IMR-90 (cell line): ENCODE measurements at regions not wholly inside any gene's neighbourhood (a gene's known extent, or its start where the extent isn't known, plus 50 kb on each side); places are given as distances from the start of the nearest gene placed in this dataset.

ENCODE experiments used
- ATAC-seq: fragments of 200-7000 bp; cut with Tn5 transposase; 2 replicates; pipeline ENCODE4 v1.9.1; 2020; ENCODE audit warnings: low read depth, mild to moderate bottlenecking, moderate library complexity
- BruUV-seq: library from RNA; stranded (reverse); fragments of 400-500 nt; replicated peaks from 2 replicates; lab custom pipeline; 2021; lab: Mats Ljungman, UMichigan
- CTCF ChIA-PET: fragments of 300-600 bp; formaldehyde crosslinking; extraction: SDS; loops from one replicate; lab custom pipeline; 2021; ENCODE audit warnings: antibody characterized with exemption; lab: Yijun Ruan, JAX
- POLR2A ChIA-PET: fragments of 300-600 bp; sonication (Branson Sonifier 250); formaldehyde crosslinking; loops from one replicate; lab custom pipeline; 2022; ENCODE audit warnings: antibody characterized with exemption; ENCODE audit not compliant: unreplicated experiment; lab: Charles Lee
- DNase-seq: peaks from one replicate; pipeline ENCODE4 v3.0.0; 2013
- H2AFZ ChIP-seq: replicated peaks from 2 replicates; pipeline ENCODE3; 2013; ENCODE audit warnings: low read length, mild to moderate bottlenecking; ENCODE audit not compliant: poor library complexity
- H2AK5ac ChIP-seq: 2 replicates; pipeline ENCODE4 v1.6.1; 2013; ENCODE audit warnings: low read depth, low read length, inconsistent platforms
- H2AK9ac ChIP-seq: replicated peaks from 2 replicates; pipeline ENCODE3; 2013; ENCODE audit warnings: mild to moderate bottlenecking, low read depth, low read length, moderate library complexity; ENCODE audit not compliant: poor library complexity
- H2BK120ac ChIP-seq: 2 replicates; pipeline ENCODE4 v1.6.1; 2013; ENCODE audit warnings: low read depth, low read length, inconsistent platforms
- H2BK15ac ChIP-seq: 3 replicates; pipeline ENCODE4 v1.6.1; 2013; ENCODE audit warnings: low read depth, low read length, inconsistent platforms
- H2BK20ac ChIP-seq: 2 replicates; pipeline ENCODE4 v1.6.1; 2013; ENCODE audit warnings: low read depth, mild to moderate bottlenecking, inconsistent platforms, low read length, moderate library complexity
- H2BK5ac ChIP-seq: 2 replicates; pipeline ENCODE4 v1.6.1; 2013; ENCODE audit warnings: mild to moderate bottlenecking, low read depth, low read length, inconsistent platforms; ENCODE audit not compliant: poor library complexity, severe bottlenecking
- H3K14ac ChIP-seq: replicated peaks from 2 replicates; pipeline ENCODE4 v1.6.1; 2013; ENCODE audit warnings: low read depth, low read length, inconsistent platforms
- H3K18ac ChIP-seq: 2 replicates; pipeline ENCODE4 v1.6.1; 2013; ENCODE audit warnings: low read depth, low read length, control low read depth
- H3K23ac ChIP-seq: 2 replicates; pipeline ENCODE4 v1.6.1; 2013; ENCODE audit warnings: low read depth, low read length, inconsistent platforms
- H3K27ac ChIP-seq: 2 replicates; pipeline ENCODE4 v1.5.1; 2013; ENCODE audit warnings: mild to moderate bottlenecking, control low read depth, low read length; ENCODE audit not compliant: insufficient read depth
- H3K27me3 ChIP-seq: 2 replicates; pipeline ENCODE4 v1.6.1; 2013; ENCODE audit warnings: low read length; ENCODE audit not compliant: control insufficient read depth, insufficient read depth
- H3K36me3 ChIP-seq: 2 replicates; pipeline ENCODE4 v1.6.1; 2013; ENCODE audit warnings: low read length, mixed read lengths; ENCODE audit not compliant: control insufficient read depth, insufficient read depth
- H3K4ac ChIP-seq: 2 replicates; pipeline ENCODE4 v1.6.1; 2013; ENCODE audit warnings: low read depth, low read length, inconsistent platforms
- H3K4me1 ChIP-seq: 2 replicates; pipeline ENCODE4 v1.6.1; 2013; ENCODE audit warnings: low read length, mixed read lengths; ENCODE audit not compliant: control insufficient read depth, insufficient read depth
- H3K4me2 ChIP-seq: 2 replicates; pipeline ENCODE4 v1.6.1; 2013; ENCODE audit warnings: low read depth, mild to moderate bottlenecking, control low read depth, low read length, moderate library complexity
- H3K4me3 ChIP-seq: 2 replicates; pipeline ENCODE4 v1.5.1; 2013; ENCODE audit warnings: low read depth, mild to moderate bottlenecking, control low read depth, low read length, moderate library complexity; ENCODE audit not compliant: insufficient read depth
- H3K56ac ChIP-seq: 2 replicates; pipeline ENCODE4 v1.6.1; 2013; ENCODE audit warnings: low read length, inconsistent platforms; ENCODE audit not compliant: insufficient read depth; ENCODE audit errors: extremely low read depth
- H3K79me1 ChIP-seq, 2 experiments: 2 replicates each; pipeline ENCODE4 v1.6.1; 2013; ENCODE audit warnings: low read length in 2 of 2, inconsistent platforms in 1 of 2, low read depth in 1 of 2
- H3K9ac ChIP-seq: 2 replicates; pipeline ENCODE4 v1.6.1; 2013; ENCODE audit warnings: low read depth, low read length, control low read depth
- H3K9me1 ChIP-seq: 2 replicates; pipeline ENCODE4 v1.6.1; 2013; ENCODE audit warnings: low read length, inconsistent platforms; ENCODE audit not compliant: insufficient read depth
- H3K9me3 ChIP-seq: 2 replicates; pipeline ENCODE4 v1.6.1; 2013; ENCODE audit warnings: low read length; ENCODE audit not compliant: control insufficient read depth, insufficient read depth
- H4K20me1 ChIP-seq: 2 replicates; pipeline ENCODE4 v1.6.1; 2013; ENCODE audit warnings: low read length, inconsistent platforms; ENCODE audit not compliant: insufficient read depth
- H4K5ac ChIP-seq: 2 replicates; pipeline ENCODE4 v1.6.1; 2013; ENCODE audit warnings: mild to moderate bottlenecking, low read depth, low read length, control low read depth
- H4K8ac ChIP-seq, 2 experiments: 2 replicates each; pipeline ENCODE4 v1.6.1; 2013; ENCODE audit warnings: low read depth in 2 of 2, low read length in 2 of 2, control low read depth in 1 of 2, inconsistent platforms in 1 of 2
- H4K91ac ChIP-seq: 2 replicates; pipeline ENCODE4 v1.6.1; 2013; ENCODE audit warnings: low read depth, low read length, inconsistent platforms; ENCODE audit not compliant: insufficient read depth
- BHLHE40 ChIP-seq: fragments of 150-350 bp; IDR thresholded peaks from 2 replicates; pipeline ENCODE4 v1.6.1; 2016; ENCODE audit warnings: mild to moderate bottlenecking, low read depth, low read length
- CHD1 ChIP-seq: IDR thresholded peaks from 2 replicates; pipeline ENCODE4 v1.6.1; 2012; ENCODE audit warnings: low read depth, low read length, improper control_type of control experiment
- CTCF ChIP-seq: conservative IDR thresholded peaks from 2 replicates; pipeline ENCODE4 v1.5.1; 2012; ENCODE audit warnings: mild to moderate bottlenecking, low read depth, low read length, improper control_type of control experiment
- ELK1 ChIP-seq: fragments of 150-350 bp; IDR thresholded peaks from 2 replicates; pipeline ENCODE4 v1.6.1; 2016; ENCODE audit warnings: low read depth, mild to moderate bottlenecking, low read length, moderate library complexity, borderline replicate concordance
- FOS ChIP-seq: fragments of 150-350 bp; IDR thresholded peaks from 2 replicates; pipeline ENCODE4 v1.6.1; 2016; ENCODE audit warnings: low read depth, low read length
- MAFK ChIP-seq: IDR thresholded peaks from 2 replicates; pipeline ENCODE4 v1.6.1; 2012; ENCODE audit warnings: low read depth, low read length, improper control_type of control experiment
- MAZ ChIP-seq: IDR thresholded peaks from 2 replicates; pipeline ENCODE4 v1.6.1; 2012; ENCODE audit warnings: low read depth, mild to moderate bottlenecking, low read length, improper control_type of control experiment, moderate library complexity, borderline replicate concordance
- MXI1 ChIP-seq: IDR thresholded peaks from 2 replicates; pipeline ENCODE4 v1.6.1; 2012; ENCODE audit warnings: low read depth, mild to moderate bottlenecking, low read length, moderate library complexity, borderline replicate concordance
- POLR2A ChIP-seq: IDR thresholded peaks from 2 replicates; pipeline ENCODE4 v1.6.1; 2012; ENCODE audit warnings: mild to moderate bottlenecking, low read depth, low read length
- RAD21 ChIP-seq: IDR thresholded peaks from 2 replicates; pipeline ENCODE4 v1.6.1; 2012; ENCODE audit warnings: low read length, improper control_type of control experiment
- RCOR1 ChIP-seq: IDR thresholded peaks from 2 replicates; pipeline ENCODE4 v1.6.1; 2012; ENCODE audit warnings: mild to moderate bottlenecking, low read length, improper control_type of control experiment; ENCODE audit not compliant: insufficient replicate concordance
- RFX5 ChIP-seq: IDR thresholded peaks from 2 replicates; pipeline ENCODE4 v1.8.0; 2012; ENCODE audit warnings: low read depth, mild to moderate bottlenecking, low read length, moderate library complexity
- SMC3 ChIP-seq: fragments of 150-350 bp; IDR thresholded peaks from 2 replicates; pipeline ENCODE4 v1.6.1; 2016; ENCODE audit warnings: low read depth, mild to moderate bottlenecking, antibody characterized with exemption, low read length, moderate library complexity
- USF2 ChIP-seq: fragments of 150-350 bp; IDR thresholded peaks from 2 replicates; pipeline ENCODE4 v1.6.1; 2017; ENCODE audit warnings: mild to moderate bottlenecking, antibody characterized with exemption, low read length, low read depth
- WGBS, 2 experiments: methylation state at CpG; one replicate each; pipeline versions ENCODE4 v1.1.5 to v1.1.7; 2013; ENCODE audit warnings: missing lambda C conversion rate in 2 of 2; ENCODE audit not compliant: insufficient read length in 1 of 2; ENCODE audit errors: extremely low coverage in 2 of 2; 5-methylcytosine and 5-hydroxymethylcytosine counted together
- dilution Hi-C: fragments of 300-500 bp; cut with HindIII; formaldehyde crosslinking; loops from one replicate; pipeline ENCODE4 v1.14.3; 2018; ENCODE audit warnings: low sequenced_read_pairs; ENCODE audit not compliant: unreplicated experiment
- in situ Hi-C: fragments of 300-500 bp; cut with MboI; formaldehyde crosslinking; loops from 3 replicates; pipeline ENCODE4 v1.14.3; 2019; ENCODE audit warnings: low sequenced_read_pairs, inconsistent platforms, mixed read lengths
- intact Hi-C: fragments of 100-400 bp; cut with micrococcal nuclease; formaldehyde crosslinking; loops from 2 replicates; pipeline ENCODE4 v1.10.0; 2022

DNA sequence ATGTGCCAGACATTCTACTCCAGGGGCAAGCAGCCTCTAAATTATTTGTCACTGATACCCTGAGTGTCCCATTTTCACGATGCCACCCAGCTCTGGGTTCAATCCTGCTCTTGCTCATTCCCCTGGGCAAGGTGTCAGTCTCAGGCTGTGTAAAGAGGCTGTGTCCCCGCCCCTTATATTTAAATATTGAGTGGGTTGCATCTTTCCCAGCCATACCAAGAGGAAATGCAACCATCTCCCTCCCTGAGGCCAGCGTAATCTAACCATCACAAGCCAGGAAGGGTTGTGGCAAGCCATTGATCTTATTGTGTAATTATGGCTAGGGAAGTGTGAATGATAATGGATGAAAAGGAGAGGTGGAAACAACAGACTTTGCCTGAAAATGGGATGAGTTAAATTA is 54.7 kb upstream of the CLDN14 start:
- H3K9me1 ChIP-seq: peaks cover 6% of the 10 kb centered on the region; the same call in 1 of the 2 replicates
- no peak overlapping the region for H3K23ac ChIP-seq
- no peak overlapping the region for H3K27ac ChIP-seq
- H3K4me1 ChIP-seq: no peaks in the 10 kb centered on the region
- intact Hi-C loops (no loop called here), in situ Hi-C loops (no loop called here), dilution Hi-C loops (no loop called here)
- H4K20me1 ChIP-seq: no peaks in the 10 kb centered on the region; the same call in 1 of the 2 replicates
- no peak overlapping the region for H2AK9ac ChIP-seq
- H3K36me3 ChIP-seq: no peaks in the 10 kb centered on the region
- TF ChIP-seq CHD1 (no peak), SMC3 (no peak), RFX5 (no peak), MAFK (no peak), BHLHE40 (no peak), ELK1 (no peak), RAD21 (no peak), MAZ (no peak), MXI1 (no peak), RCOR1 (no peak), CTCF (no peak), USF2 (no peak), POLR2A (no peak), FOS (no peak)
- DNase-seq (no peak), ATAC-seq (no peak)
- no CpG with 5 or more reads among the region's 3 CpGs for WGBS, 2 experiments
- H2AK5ac ChIP-seq: no peak overlapping the region
- no peak overlapping the region for H4K91ac ChIP-seq
- no peak overlapping the region for H4K5ac ChIP-seq
- no TSS peak for BruUV-seq
- no peak overlapping the region for H3K18ac ChIP-seq
- H4K8ac ChIP-seq: no peak overlapping the region
- ChIA-PET POLR2A (no interaction called here), CTCF (interaction anchor here (0.6 kb wide), 1 partner anchor 126 kb away, joined by 7 read pairs; no protein-coding TSS in a partner anchor)
- H3K56ac ChIP-seq: no peak overlapping the region
- H2BK5ac ChIP-seq: no peak overlapping the region
- H3K27me3 ChIP-seq: peaks cover 36% of the 10 kb centered on the region
- no peak overlapping the region for H2BK20ac ChIP-seq
- no peak overlapping the region for H3K4me2 ChIP-seq
- no peak overlapping the region for H3K4me3 ChIP-seq
- no peaks in the 10 kb centered on the region for H3K79me1 ChIP-seq
- no peak overlapping the region for H2BK15ac ChIP-seq
- H3K9me3 ChIP-seq: peaks cover 3% of the 10 kb centered on the region; the same call in 1 of the 2 replicates
- no peak overlapping the region for H2BK120ac ChIP-seq
- H3K4ac ChIP-seq: no peak overlapping the region
- no peak overlapping the region for H3K14ac ChIP-seq
- no peak overlapping the region for H2AFZ ChIP-seq
- no peak overlapping the region for H3K9ac ChIP-seq
